Neural progenitor cell (in vitro differentiated cells): ENCODE measurements at regions not wholly inside any gene's neighbourhood (a gene's known extent, or its start where the extent isn't known, plus 50 kb on each side); places are given as distances from the start of the nearest gene placed in this dataset.

ENCODE experiments used
- DNase-seq: peaks from one replicate; pipeline ENCODE4 v3.0.0-alpha.2; 2016; ENCODE audit warnings: low spot score
- H2AFZ ChIP-seq: fragments of 200-600 bp; sonication (generic); replicated peaks from 2 replicates; pipeline ENCODE4 v1.6.1; 2016; ENCODE audit warnings: antibody characterized with exemption
- H3F3A ChIP-seq: fragments of 200-600 bp; sonication (generic); 2 replicates; pipeline ENCODE4 v1.6.1; 2016; ENCODE audit warnings: antibody characterized with exemption, low read depth
- H3K27ac ChIP-seq: fragments of 200-600 bp; sonication (generic); 2 replicates; pipeline ENCODE4 v1.5.1; 2016; ENCODE audit warnings: mild to moderate bottlenecking
- H3K27me3 ChIP-seq: fragments of 200-600 bp; sonication (generic); 2 replicates; pipeline ENCODE4 v1.6.1; 2016; ENCODE audit warnings: mild to moderate bottlenecking, moderate library complexity
- H3K36me3 ChIP-seq: fragments of 200-600 bp; sonication (generic); 2 replicates; pipeline ENCODE4 v1.5.1; 2016
- H3K4me1 ChIP-seq: fragments of 200-600 bp; sonication (generic); 2 replicates; pipeline ENCODE4 v1.6.1; 2016; ENCODE audit warnings: mixed run types
- H3K4me2 ChIP-seq: fragments of 200-600 bp; sonication (generic); 2 replicates; pipeline ENCODE4 v1.6.1; 2016
- H3K4me3 ChIP-seq: fragments of 200-600 bp; sonication (generic); 2 replicates; pipeline ENCODE4 v1.5.1; 2016
- H3K79me2 ChIP-seq: fragments of 200-600 bp; sonication (generic); 2 replicates; pipeline ENCODE4 v1.6.1; 2016; ENCODE audit warnings: low read depth
- H3K9ac ChIP-seq: fragments of 200-600 bp; sonication (generic); 2 replicates; pipeline ENCODE4 v1.6.1; 2016
- H3K9me3 ChIP-seq: fragments of 200-600 bp; sonication (generic); 2 replicates; pipeline ENCODE4 v1.5.1; 2016; ENCODE audit warnings: low read depth
- H4K20me1 ChIP-seq: fragments of 200-600 bp; sonication (generic); 2 replicates; pipeline ENCODE4 v1.6.1; 2016; ENCODE audit warnings: low read depth
- H3K27ac Mint-ChIP-seq: 3 replicates; pipeline ENCODE4 v1.8.0; 2021; ENCODE audit warnings: mixed read lengths
- H3K27me3 Mint-ChIP-seq: 2 replicates; pipeline ENCODE4 v1.8.0; 2022; ENCODE audit warnings: low read depth, mild to moderate bottlenecking, inconsistent platforms, moderate library complexity, mixed read lengths; ENCODE audit not compliant: insufficient read depth
- H3K36me3 Mint-ChIP-seq: 3 replicates; pipeline ENCODE4 v1.8.0; 2021; ENCODE audit warnings: mixed read lengths
- H3K4me1 Mint-ChIP-seq: 3 replicates; pipeline ENCODE4 v1.8.0; 2021; ENCODE audit warnings: mixed read lengths
- H3K4me3 Mint-ChIP-seq: 3 replicates; pipeline ENCODE4 v1.8.0; 2021; ENCODE audit warnings: mild to moderate bottlenecking, moderate library complexity, mixed read lengths
- H3K9me3 Mint-ChIP-seq: 3 replicates; pipeline ENCODE4 v1.8.0; 2020; ENCODE audit warnings: mixed read lengths
- CTCF ChIP-seq: fragments of 200-600 bp; sonication (generic); IDR thresholded peaks from 2 replicates; pipeline ENCODE4 v1.5.1; 2017; ENCODE audit warnings: antibody characterized with exemption, mild to moderate bottlenecking
- EZH2 ChIP-seq: fragments of 200-600 bp; sonication (generic); IDR thresholded peaks from 2 replicates; pipeline ENCODE4 v1.6.1; 2017; ENCODE audit warnings: antibody characterized with exemption, mild to moderate bottlenecking, moderate library complexity
- EZH2phosphoT487 ChIP-seq: fragments of 200-600 bp; sonication (generic); IDR thresholded peaks from 2 replicates; pipeline ENCODE4 v1.6.1; 2017; ENCODE audit warnings: antibody characterized with exemption

- H4K20me1 ChIP-seq, result no peaks in the 10 kb centered on the region
- H3F3A ChIP-seq, result no peaks in the 10 kb centered on the region
- TF ChIP-seq EZH2 (no peak), CTCF (no peak), EZH2phosphoT487 (no peak)
- no peaks in the 10 kb centered on the region for H3K36me3 ChIP-seq
- Mint-ChIP-seq H3K27me3 (no peaks in the 10 kb centered on the region), H3K27ac (no peak overlapping the region), H3K9me3 (peaks cover 9% of the 10 kb centered on the region), H3K4me1 (no peaks in the 10 kb centered on the region), H3K4me3 (no peak overlapping the region), H3K36me3 (no peaks in the 10 kb centered on the region)
- H3K79me2 ChIP-seq, result no peaks in the 10 kb centered on the region
- H3K27me3 ChIP-seq, result no peaks in the 10 kb centered on the region
- H2AFZ ChIP-seq, result no peak overlapping the region
- H3K27ac ChIP-seq, result no peak overlapping the region
- DNase-seq, result no peak
- H3K9me3 ChIP-seq, result no peaks in the 10 kb centered on the region
- H3K9ac ChIP-seq, result no peak overlapping the region
- H3K4me3 ChIP-seq, result no peak overlapping the region
- no peak overlapping the region for H3K4me2 ChIP-seq
- H3K4me1 ChIP-seq, result no peaks in the 10 kb centered on the region
Measured at GRCh38 chr15:31567861-31568260, 241.2 kb downstream of the KLF13 start.

GRCh38 chr15:31569836-31570235 lies 243.2 kb downstream of the KLF13 start:
- no peaks in the 10 kb centered on the region for H4K20me1 ChIP-seq
- DNase-seq, result no peak
- H3K79me2 ChIP-seq, result no peaks in the 10 kb centered on the region
- no peak overlapping the region for H2AFZ ChIP-seq
- H3F3A ChIP-seq, result no peaks in the 10 kb centered on the region
- no peaks in the 10 kb centered on the region for H3K9me3 ChIP-seq
- H3K4me1 Mint-ChIP-seq, result peaks cover 4% of the 10 kb centered on the region
- H3K9me3 Mint-ChIP-seq, result peaks cover 9% of the 10 kb centered on the region
- H3K36me3 Mint-ChIP-seq, result no peaks in the 10 kb centered on the region
- H3K27me3 Mint-ChIP-seq, result no peaks in the 10 kb centered on the region
- no peak overlapping the region for H3K4me2 ChIP-seq
- no peak overlapping the region for H3K4me3 Mint-ChIP-seq
- H3K27ac Mint-ChIP-seq, result no peak overlapping the region
- H3K4me3 ChIP-seq, result no peak overlapping the region
- no peak for TF ChIP-seq CTCF
- H3K27ac ChIP-seq, result no peak overlapping the region
- H3K4me1 ChIP-seq, result peaks cover 2% of the 10 kb centered on the region
- no peak overlapping the region for H3K9ac ChIP-seq
- no peaks in the 10 kb centered on the region for H3K36me3 ChIP-seq
- H3K27me3 ChIP-seq, result no peaks in the 10 kb centered on the region

- H3K4me2 ChIP-seq, result no peak overlapping the region
- TF ChIP-seq EZH2phosphoT487 (no peak), CTCF (no peak), EZH2 (no peak)
- no peaks in the 10 kb centered on the region for H3K79me2 ChIP-seq
- Mint-ChIP-seq H3K4me3 (no peak overlapping the region), H3K9me3 (peaks cover 9% of the 10 kb centered on the region), H3K36me3 (no peaks in the 10 kb centered on the region), H3K27me3 (peaks cover 2% of the 10 kb centered on the region), H3K27ac (no peak overlapping the region), H3K4me1 (peaks cover 5% of the 10 kb centered on the region)
- H3K27me3 ChIP-seq, result no peaks in the 10 kb centered on the region
- no peak overlapping the region for H3K4me3 ChIP-seq
- H3K36me3 ChIP-seq, result no peaks in the 10 kb centered on the region
- no peak overlapping the region for H3K27ac ChIP-seq
- H3K9me3 ChIP-seq, result no peaks in the 10 kb centered on the region
- H3K9ac ChIP-seq, result no peak overlapping the region
- no peaks in the 10 kb centered on the region for H4K20me1 ChIP-seq
- peaks cover 7% of the 10 kb centered on the region for H3K4me1 ChIP-seq
- no peak for DNase-seq
- H3F3A ChIP-seq, result no peaks in the 10 kb centered on the region
- no peak overlapping the region for H2AFZ ChIP-seq
Measured at GRCh38 chr15:31570591-31570990, 244.0 kb downstream of the KLF13 start.

- H3K79me2 ChIP-seq, result no peaks in the 10 kb centered on the region
- peaks cover 5% of the 10 kb centered on the region for H3K4me1 Mint-ChIP-seq
- H3K27ac ChIP-seq, result no peak overlapping the region
- no peaks in the 10 kb centered on the region for H4K20me1 ChIP-seq
- TF ChIP-seq EZH2phosphoT487, result no peak
- no peak for TF ChIP-seq CTCF
- no peak for TF ChIP-seq EZH2
- H3K27me3 ChIP-seq, result no peaks in the 10 kb centered on the region
- peaks cover 7% of the 10 kb centered on the region for H3K4me1 ChIP-seq
- H3K4me3 Mint-ChIP-seq, result no peak overlapping the region
- no peaks in the 10 kb centered on the region for H3K36me3 Mint-ChIP-seq
- no peaks in the 10 kb centered on the region for H3K9me3 ChIP-seq
- DNase-seq, result no peak
- H3F3A ChIP-seq, result no peaks in the 10 kb centered on the region
- no peak overlapping the region for H3K9ac ChIP-seq
- H3K9me3 Mint-ChIP-seq, result peaks cover 9% of the 10 kb centered on the region
- no peak overlapping the region for H3K4me3 ChIP-seq
- H2AFZ ChIP-seq, result no peak overlapping the region
- no peak overlapping the region for H3K27ac Mint-ChIP-seq
- H3K4me2 ChIP-seq, result no peak overlapping the region
- peaks cover 2% of the 10 kb centered on the region for H3K27me3 Mint-ChIP-seq
- H3K36me3 ChIP-seq, result no peaks in the 10 kb centered on the region
Measured at GRCh38 chr15:31571676-31572075, 245.0 kb downstream of the KLF13 start.
